22Rv1 (cell line): ENCODE measurements at regions not wholly inside any gene's neighbourhood (a gene's known extent, or its start where the extent isn't known, plus 50 kb on each side); places are given as distances from the start of the nearest gene placed in this dataset.

Experiments
- CTCF ChIP-seq: fragments of 450-650 bp; IDR thresholded peaks from 2 replicates; pipeline ENCODE4 v1.5.1; 2017; ENCODE audit warnings: mild to moderate bottlenecking
- ZFX ChIP-seq: fragments of 450-650 bp; IDR thresholded peaks from 2 replicates; pipeline ENCODE4 v1.6.1; 2017; ENCODE audit warnings: antibody characterized with exemption, borderline replicate concordance

DNA sequence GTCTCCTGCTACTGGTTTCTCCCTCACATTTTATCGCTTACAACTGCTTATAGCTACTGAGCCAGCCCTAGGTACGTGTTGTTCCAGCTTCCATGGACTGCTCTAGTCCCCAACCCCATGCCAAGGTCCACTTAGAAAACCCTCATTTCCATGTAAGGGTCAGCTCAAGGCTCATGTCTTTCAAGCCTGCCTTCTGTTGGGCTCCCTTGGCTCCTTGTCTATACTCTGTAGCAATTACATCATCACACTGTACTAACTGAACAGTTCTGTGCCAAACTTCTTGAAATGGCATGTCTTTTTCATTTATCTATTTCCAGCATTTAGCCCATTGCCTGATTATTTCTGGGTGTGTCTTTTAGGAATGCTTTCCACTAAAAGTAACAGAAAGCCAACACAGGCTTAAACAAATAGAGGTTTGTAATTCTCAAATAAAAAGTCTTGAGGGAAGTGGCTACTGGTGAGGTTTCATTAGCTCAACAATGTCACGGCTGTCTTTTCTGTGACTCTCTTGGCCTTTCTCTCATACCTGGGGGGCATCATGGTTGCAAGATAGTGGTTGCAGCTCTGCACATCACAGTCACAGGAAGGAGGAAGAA, 317.6 kb downstream of the TPBG start:
- TF ChIP-seq CTCF, result no peak
- no peak for TF ChIP-seq ZFX
